Brain pericyte (primary cell): ENCODE measurements at regions not wholly inside any gene's neighbourhood (a gene's known extent, or its start where the extent isn't known, plus 50 kb on each side); places are given as distances from the start of the nearest gene placed in this dataset.
"Not testable (repeated sequence)": the region's sequence is repeated elsewhere in the genome, so short reads cannot be mapped to it uniquely, and the experiment has no call there.

ENCODE experiments used
- DNase-seq: peaks from one replicate; pipeline ENCODE4 v3.0.0-alpha.2; 2012; ENCODE audit warnings: low read depth, low spot score

GRCh38 chr10:3574451-3574850 is 210.6 kb downstream of the KLF6 start:
- DNase-seq, result no peak

DNA sequence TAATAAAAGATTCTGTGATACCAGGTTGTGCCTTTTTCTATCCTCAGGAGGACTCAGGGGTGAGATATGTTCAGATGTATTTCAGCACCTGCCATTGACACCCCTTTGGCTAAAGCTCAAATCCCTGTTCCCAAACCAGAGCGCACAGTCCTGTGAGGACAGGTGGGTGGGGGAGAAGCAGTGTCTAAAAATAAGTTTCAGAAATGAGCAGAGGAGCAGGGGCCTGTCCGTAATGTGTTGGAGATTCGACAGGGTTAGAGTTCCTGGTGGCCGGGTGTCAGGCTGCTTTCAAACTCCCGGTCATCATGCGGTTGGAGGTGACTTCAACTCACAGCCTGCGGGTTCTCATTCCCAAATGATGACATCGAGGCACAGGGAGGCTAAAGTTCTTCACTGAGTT is 211.5 kb downstream of the KLF6 start:
- DNase-seq, result no peak

GRCh38 chr10:3571310-3571825 is 213.6 kb downstream of the KLF6 start:
- DNase-seq, result no peak

DNA sequence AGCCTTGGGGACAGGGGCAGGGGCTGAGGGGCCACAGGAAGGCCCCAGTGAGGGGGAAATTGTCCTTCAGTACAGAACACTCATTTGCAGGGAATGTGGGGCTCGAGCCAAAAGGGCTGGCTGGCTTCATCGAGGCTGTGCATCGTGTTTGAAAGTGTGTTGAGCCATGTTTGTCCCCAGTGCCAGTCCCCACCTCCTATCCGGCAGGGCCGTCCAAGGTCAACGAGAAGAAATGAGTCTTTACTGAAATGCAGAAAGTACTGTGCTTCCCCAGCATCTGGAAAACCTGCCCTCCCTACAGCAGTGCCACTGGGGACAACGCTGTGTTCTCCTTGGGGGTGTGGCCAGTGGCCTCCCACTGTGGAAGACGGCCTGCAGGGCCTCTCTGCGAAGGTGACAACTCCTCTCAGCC is 214.1 kb downstream of the KLF6 start:
- no peak for DNase-seq

DNA sequence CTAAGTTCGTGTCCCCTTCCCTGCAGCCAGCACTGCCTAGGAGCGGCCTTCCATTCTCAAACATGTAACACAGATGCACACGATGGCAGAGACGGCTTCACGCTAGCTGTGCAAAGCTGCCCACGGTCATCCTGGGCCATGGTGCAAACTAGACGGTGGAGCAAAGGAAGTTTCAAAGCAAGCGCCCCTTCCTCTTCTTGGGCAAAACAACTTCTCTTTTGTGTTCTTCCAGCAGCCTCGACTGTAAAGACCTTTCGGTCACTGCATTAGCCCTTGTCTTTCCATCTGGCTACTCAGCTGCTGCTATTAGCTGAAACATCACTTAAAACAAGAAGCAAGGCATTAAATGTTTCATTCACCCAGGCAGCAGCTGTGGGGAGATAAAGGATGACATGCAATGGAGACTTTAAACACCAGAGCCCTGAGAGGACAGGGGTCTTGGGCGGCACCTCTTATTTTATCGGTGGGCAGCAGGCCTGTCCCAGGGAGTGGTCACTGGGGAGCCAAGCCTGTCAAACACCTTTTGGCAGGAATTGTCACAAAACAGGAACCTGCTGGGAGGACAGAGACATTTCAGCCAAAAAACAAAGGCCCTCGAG is 214.8 kb downstream of the KLF6 start:
- DNase-seq, result no peak

DNA sequence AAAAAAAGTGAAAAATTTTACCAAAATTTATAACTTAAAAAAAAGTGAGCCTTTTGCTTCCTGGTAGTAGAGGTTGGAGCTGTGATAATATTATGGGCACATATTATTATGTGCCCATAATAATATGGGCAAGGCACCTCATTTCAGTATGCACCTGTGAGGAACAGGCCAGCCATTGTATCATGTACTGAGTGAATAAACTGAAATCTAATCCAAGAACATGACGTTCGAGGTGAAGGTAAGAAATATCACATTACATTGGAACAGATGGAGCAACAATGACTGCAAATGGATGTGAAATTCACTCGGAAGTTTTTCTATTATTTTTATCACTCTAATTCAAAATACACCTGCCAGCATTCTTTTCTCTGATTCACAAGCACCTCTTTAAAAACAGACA is 216.0 kb downstream of the KLF6 start:
- DNase-seq, result no peak

GRCh38 chr10:3568392-3568791 is 216.6 kb downstream of the KLF6 start:
- no peak for DNase-seq

DNA sequence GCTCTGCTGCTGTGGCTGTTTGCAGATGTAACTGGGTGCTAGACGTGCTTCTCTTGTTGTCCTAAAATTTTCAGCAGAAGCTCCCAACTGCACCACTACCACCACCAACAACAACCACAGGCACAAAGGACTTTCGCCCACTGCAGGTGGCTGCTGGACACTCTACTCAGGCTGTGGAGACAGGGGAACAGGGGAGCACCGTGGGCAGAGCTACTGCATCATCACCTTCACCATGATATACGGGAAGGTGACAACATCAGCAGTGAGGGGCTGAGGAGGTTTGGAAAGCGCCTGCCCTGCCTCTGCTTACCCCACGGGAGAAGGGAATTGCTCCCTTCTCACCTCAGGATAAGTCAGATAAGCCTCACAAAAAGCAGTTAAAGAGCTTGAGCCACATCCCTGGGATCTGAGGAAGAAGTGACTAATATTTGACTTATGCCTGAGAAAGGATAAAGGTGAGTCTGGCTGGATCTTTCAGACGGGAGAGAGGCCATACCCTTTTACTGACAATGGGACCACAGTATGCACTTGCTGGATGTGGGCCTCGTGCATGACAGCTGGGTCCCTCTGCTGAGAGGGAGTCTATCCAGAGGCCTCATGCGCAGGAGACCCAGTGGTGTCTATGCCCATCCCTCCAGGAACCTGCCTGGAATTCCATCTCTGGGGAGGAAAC is 217.6 kb downstream of the KLF6 start:
- DNase-seq, result no peak

DNA sequence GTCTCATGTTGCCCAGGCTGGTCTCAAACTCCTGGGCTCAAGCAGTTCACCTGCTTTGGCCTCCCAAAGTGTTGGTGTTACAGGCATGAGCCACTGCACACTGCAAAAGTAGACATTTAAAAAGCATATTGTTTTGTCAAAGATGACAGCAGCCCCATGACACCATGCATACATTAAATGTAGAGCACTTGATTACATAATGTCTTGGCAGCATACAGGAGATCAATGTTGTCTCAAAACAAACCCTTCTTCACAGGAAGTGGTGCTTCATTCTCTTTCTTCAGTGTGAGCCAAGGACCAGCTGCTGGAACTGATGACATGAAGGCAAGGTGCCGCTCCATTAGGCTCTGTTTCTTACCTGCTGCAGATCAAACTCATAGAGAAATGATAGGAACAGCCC is 218.4 kb downstream of the KLF6 start:
- no peak for DNase-seq

- no peak for DNase-seq
Observed at GRCh38 chr10:3564346-3565002, 220.5 kb downstream of the KLF6 start.

DNA sequence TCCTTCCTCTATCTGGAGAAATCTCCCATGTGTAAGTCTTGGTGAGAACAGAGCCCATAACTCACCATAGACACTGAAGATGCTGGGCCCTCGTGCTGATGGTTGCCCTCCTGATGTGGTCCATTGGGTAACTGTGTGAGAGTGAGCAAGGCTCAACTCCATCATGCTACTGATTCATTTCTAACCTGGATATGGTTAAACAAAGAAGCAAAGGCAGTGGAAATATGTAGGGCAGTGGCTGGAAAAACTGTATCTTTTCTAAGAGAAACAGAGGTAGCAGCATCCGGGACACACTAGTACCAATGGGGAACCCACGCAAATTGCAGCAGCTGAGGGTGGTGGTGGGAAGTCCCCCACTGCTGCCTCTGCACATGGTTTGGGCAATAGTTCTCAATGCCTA is 221.7 kb downstream of the KLF6 start:
- DNase-seq, result no peak

GRCh38 chr10:3560628-3561027 is 224.4 kb downstream of the KLF6 start:
- DNase-seq, result not testable (repeated sequence)

GRCh38 chr10:3559527-3559926 is 225.5 kb downstream of the KLF6 start:
- no peak for DNase-seq

GRCh38 chr10:3559011-3559410 is 226.0 kb downstream of the KLF6 start:
- DNase-seq, result no peak

- not testable (repeated sequence) for DNase-seq
Observed at GRCh38 chr10:3556191-3557017, 228.6 kb downstream of the KLF6 start.

DNA sequence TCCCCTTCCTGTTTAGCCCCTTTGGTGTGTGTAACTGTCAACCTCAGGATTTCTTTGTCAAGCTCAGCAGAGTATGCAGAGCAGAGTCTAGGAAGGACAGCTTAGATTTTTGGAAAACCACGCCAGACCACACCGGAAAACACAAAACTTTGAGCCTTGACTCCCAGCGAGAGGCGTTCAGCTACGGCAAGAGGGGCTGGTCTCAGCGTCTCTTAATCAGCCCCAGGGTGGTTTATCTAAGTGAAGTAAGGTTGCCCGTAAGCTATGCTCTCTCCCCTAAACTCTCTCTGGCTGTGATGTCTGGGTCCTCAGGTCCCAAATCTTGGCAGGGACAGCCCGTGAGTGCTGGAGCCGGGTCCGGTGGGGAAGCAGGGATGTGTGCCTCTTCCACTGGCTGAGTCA is 230.9 kb downstream of the KLF6 start:
- DNase-seq, result no peak

GRCh38 chr10:3552281-3552680 is 232.7 kb downstream of the KLF6 start:
- DNase-seq, result no peak

DNA sequence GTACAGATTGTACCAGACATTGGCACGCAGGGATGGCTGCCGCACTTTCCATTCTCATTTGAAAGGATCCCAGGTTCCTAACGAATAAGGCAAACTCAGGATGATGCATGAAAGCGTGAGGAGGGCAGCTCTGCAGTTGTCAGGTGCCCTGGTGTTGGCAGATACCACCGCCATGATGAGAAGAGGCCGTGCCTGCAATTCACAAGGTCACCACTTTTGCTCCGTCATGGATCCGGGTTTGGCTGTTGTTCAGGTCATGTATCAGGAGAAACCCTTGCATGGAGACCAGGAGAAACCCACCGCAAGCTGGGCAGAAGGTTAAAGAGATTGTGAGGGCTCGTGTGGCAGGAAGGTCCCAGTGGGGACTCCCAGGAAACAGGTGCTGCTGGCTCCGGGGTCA is 233.2 kb downstream of the KLF6 start:
- DNase-seq, result no peak

DNA sequence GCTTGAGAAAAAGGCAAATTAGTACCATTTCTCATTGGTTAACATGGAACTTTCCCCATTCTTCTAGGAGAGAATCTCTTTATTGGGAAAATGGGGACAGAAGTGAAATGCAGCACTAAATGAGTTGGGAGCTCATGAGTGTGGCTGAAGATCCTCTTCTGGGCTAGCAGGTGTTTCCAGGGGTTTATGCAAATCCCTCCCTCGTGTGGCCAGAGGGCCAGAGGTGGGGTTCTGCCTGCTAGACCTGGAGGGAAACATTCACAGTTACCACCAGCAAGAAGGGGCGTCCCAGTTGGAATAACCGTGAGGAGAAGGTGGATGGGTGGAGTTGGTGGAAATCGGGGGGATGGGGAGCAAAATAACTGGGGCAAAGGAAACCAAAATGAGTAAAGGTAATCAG is 235.9 kb downstream of the KLF6 start:
- DNase-seq, result no peak

- no peak for DNase-seq
Observed at GRCh38 chr10:3548702-3549101, 236.3 kb downstream of the KLF6 start.

DNA sequence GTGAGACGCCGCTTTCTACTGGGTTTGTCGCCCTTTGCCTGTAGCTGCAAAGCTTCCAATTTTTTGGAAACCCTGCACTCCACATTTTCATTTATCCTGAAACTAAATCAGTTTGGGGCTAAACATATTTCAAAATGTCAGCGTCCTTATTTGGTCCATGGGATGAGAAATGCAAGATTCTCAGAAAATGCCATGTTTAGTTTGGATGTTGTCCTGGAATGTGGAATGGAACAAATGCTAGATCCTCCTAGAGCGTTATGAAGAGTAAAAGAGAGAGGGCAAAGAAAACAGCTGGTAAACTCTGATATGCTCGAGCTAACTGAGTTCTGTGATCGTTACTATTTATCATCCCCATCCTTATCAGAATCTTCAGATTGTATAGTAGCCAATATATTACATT is 236.9 kb downstream of the KLF6 start:
- no peak for DNase-seq

- DNase-seq, result no peak
Observed at GRCh38 chr10:3544561-3544960, 240.4 kb downstream of the KLF6 start.
